GM19452 (cell line): ENCODE measurements at regions not wholly inside any gene's neighbourhood (a gene's known extent, or its start where the extent isn't known, plus 50 kb on each side); places are given as distances from the start of the nearest gene placed in this dataset.

Experiments used
- ATAC-seq: cut with Tn5 transposase; IDR thresholded peaks from one replicate; pipeline ENCODE4 v1.9.1; 2021; ENCODE audit not compliant: unreplicated experiment

- ATAC-seq = no peak
Measured at GRCh38 chr6:44630125-44631028, 242.9 kb downstream of the CDC5L start.

- no peak for ATAC-seq
Measured at GRCh38 chr6:44631968-44632367, 244.5 kb downstream of the CDC5L start.

DNA sequence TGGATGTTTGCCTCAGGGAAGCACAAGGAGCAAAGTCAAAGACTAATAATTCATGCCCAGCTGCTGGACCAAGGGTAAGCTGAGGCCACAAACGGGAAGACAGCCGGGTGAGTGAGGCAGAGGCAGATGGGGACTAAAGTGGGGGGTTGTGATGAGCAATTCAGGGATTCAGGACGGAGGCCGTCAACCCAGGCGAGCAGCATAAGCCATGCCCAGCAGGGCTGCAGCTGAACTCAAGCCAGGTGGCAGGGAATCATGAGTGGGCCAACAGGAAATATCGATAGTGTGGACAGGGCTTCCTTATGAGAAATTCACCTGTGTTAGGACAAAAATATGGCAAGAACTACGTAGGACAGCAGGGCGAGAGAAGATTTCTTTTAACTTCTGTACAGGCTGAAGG lies 246.8 kb downstream of the CDC5L start:
- ATAC-seq = no peak

DNA sequence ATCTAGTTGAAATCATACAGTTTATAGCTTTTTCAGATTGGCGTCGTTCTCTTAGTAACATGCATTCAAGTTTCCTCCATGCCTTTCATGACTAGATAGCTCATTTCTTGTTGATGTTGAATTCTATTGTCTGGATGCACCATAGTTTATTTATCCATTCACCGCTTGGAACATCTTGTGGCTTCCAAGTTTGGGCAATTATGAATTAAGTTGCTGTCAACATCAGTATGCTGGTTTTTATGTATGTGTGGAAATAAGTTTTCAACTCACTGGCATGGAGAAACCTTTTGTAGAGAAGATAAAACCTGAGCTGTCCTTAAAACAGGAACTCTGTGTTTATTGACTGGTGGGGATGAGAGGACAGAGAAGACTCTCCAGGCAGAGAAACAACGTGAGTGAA lies 248.0 kb downstream of the CDC5L start:
- ATAC-seq = no peak

- no peak for ATAC-seq
Measured at GRCh38 chr6:44636561-44637248, 249.2 kb downstream of the CDC5L start.

GRCh38 chr6:44641344-44642031 lies 254.0 kb downstream of the CDC5L start:
- no peak for ATAC-seq

- no peak for ATAC-seq
Measured at GRCh38 chr6:44642349-44642748, 254.8 kb downstream of the CDC5L start.

DNA sequence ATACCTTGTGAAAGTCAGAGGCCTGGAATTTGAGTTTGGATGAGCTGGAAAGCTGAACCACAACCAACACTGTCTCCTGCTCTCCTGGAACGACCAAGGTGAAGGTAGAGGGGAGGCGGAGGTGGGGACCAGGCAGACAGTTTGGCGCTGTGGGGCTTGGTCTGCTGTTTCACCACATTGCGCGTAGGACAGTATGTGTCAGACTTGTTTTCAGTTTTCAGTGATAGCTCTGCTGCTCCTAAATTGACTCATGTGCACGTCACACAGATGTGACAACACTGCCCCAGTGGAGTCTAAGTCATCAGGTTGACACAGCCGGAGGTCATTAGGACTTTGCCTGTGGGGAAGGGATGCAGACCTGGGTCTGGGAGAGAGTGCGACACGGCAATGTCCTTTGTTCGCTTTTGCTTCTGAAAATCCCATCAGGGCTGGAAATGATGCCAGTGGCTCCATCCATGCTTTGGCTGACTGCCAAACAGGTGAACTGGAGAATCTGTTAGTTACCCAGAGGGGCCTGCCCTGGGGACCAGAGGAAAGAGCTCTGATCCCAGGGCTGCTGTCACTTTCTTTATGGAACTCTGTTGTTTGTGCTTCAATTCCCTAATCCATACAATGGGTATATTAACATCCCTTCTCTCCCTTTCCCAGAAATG lies 255.5 kb downstream of the CDC5L start:
- ATAC-seq = no peak

- no peak for ATAC-seq
Measured at GRCh38 chr6:44645276-44645675, 257.8 kb downstream of the CDC5L start.

DNA sequence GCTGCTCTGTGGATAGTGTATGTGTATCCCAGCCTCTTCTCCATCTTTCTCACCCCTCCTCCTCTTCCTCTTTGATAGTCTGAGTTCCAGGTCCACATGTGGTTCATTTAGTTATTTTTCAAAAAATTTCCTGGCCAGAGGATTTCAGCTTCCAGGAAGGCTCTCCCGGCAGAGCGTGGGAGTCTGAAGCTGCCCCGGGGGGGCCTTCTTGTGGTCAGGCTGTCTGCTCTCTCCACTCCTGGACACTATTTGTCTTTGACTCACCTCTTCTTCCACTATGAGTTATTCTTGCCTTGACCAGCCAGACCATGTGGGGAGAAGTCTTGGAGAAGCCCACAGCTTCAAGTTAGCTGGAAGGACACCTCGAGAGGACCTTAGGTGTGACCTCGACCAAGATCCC lies 258.8 kb downstream of the CDC5L start:
- no peak for ATAC-seq

DNA sequence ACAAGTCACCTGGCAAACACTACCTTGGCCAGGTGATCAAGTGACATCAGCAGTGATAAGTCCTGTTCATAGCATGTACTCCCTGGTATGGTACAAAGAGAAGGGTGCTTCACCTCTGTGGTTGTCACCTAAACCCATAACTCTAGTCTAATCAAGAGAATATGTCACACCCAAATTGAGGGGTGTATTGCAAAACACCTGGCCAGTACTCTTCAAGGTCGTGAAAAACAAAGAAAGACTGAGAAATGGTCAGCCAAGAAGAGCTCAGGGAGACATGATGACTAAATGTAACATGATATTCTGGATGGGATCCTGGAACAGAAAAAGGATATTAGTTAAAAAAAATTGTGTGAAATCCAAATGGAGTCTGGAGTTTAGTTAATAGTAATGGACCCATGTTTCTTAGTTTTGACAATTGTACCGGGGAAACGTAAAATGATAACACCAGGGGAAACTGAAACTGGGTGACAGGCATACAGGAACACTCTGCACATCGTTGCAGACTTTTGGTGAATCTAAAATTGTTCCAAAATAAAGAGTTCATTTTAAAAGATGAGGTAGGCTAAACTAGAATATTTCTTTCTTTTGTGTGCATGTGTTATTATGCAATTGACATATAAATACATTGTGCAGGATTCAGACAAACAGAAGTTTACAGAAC lies 262.0 kb downstream of the CDC5L start:
- no peak for ATAC-seq

DNA sequence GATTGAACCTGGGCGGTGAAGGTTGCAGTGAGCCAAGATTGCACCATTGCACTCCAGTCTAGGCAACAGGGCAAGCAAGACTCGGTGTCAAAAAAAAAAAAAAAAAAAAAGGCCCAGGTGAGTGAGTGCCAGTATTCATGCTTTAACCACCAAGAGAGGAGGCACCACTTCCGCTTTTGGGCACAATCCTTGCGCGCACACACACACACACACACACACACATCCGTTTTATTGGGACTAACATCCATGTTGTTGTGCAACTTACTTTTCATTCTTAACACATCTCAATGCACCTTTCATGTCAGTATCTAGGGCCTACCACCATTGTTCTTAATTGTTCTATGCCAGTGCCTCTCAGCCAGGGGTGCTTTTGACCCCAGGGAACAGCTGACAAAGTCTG lies 263.0 kb downstream of the CDC5L start:
- no peak for ATAC-seq

GRCh38 chr6:44650947-44651346 lies 263.4 kb downstream of the CDC5L start:
- no peak for ATAC-seq

GRCh38 chr6:44651604-44652003 lies 264.1 kb downstream of the CDC5L start:
- ATAC-seq = no peak

DNA sequence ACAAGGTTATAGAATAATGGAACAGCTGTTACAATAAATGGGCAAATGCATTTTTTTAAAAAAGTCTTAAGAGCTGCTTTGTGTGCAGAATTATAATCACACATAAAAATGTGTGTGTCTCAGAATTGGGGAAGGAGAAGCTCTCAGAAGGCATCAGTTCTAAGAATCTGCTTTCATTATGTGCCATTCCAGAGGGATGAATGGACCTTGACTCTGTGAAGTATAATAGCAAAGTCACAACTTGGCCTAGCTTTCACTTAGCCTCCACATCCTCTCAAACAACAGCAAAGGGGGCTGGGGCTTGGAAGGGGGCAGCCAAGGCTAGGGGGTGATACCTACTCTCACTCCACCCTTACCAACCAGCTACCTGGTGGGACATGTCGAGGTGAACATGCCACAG lies 265.0 kb downstream of the CDC5L start:
- ATAC-seq = no peak

GRCh38 chr6:44653091-44653490 lies 265.6 kb downstream of the CDC5L start:
- no peak for ATAC-seq

DNA sequence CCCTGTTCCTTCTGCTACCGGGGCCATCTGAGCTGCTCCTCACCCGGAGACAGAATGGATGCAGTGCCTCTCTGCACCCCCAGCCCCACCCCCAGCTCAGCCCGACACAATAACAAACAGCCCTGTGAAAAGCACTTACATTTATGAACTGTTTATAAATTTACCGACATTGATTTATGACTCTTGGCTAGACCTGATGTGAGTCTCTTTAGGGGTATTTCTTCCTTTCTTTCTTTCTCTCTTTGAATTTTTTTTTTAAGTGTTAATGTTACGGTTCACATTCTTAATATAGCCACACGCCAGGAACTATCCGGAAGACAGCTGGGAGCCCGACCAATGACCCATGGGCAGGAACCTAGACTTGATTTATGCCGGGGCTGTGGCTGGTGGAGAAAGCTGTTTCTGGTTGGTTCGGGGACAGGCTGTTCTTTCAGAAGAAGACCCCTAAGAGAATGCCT lies 266.3 kb downstream of the CDC5L start:
- no peak for ATAC-seq

GRCh38 chr6:44655412-44656342 lies 268.2 kb downstream of the CDC5L start:
- ATAC-seq = peak; percentile 63

DNA sequence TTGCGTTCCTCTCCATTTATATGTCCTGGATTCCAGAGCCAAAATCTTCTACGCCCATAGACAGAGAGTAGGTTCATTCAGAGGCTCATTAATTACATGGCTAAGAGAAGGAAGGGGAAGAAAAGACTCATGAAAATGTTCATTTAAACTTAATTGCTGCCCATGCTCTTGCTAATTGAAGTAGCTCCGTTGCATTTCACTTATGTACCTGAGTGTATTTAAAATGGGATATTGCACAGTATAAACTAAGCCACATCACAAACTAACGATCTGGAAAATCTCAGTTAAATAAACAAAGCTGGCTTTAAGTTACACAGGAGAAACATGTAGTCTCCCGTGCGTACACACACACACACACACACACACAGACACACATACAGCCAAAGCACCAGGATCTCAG lies 269.2 kb downstream of the CDC5L start:
- ATAC-seq = no peak
